ENCODE measurements at regions not wholly inside any gene's neighbourhood (a gene's known extent, or its start where the extent isn't known, plus 50 kb on each side); places are given as distances from the start of the nearest gene placed in this dataset.

DNA sequence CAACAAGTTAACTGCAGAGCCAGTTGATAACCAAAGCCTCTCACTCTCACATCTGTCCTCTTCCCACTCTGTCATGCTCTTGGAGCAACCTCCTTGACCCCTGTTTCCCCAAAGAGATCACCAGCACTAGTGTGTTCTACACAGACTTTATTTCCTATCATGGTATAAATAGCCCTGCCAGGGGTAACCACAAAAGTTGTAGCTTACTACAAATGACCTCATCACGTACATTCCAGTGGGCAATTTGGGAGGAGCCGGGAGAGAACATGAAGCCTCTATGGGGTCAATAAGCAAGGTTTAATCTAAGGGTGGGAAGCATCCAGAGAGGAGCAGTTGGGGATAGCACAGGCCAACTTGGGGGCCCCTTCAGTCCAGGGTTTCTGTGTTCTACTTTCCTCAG, 186.5 kb downstream of the KCNA5 start:
- no peaks in the 10 kb centered on the region for H3K36me3 ChIP-seq (ENCODE audit: insufficient read depth, low read length)
- H3K9me2 ChIP-seq (ENCODE audit: insufficient read depth, low read length) = no peaks in the 10 kb centered on the region
- H3K27ac ChIP-seq (ENCODE audit: low read length) = no peak overlapping the region
- TF ChIP-seq EP300 (conservative IDR thresholded peaks at IDR 0.05; ENCODE audit: poor library complexity, severe bottlenecking) = no peak
- no peak for TF ChIP-seq EZH2 (IDR thresholded peaks at IDR 0.05; ENCODE audit: borderline replicate concordance, insufficient read depth, low read length, poor library complexity, severe bottlenecking)
- no peak for TF ChIP-seq POLR2AphosphoS5 (IDR thresholded peaks at IDR 0.05)
- TF ChIP-seq SMC3 (conservative IDR thresholded peaks at IDR 0.05; ENCODE audit: poor library complexity) = no peak
- no peak for TF ChIP-seq CTCF (IDR thresholded peaks at IDR 0.05; ENCODE audit: poor library complexity, severe bottlenecking)
- TF ChIP-seq REST (IDR thresholded peaks at IDR 0.05; ENCODE audit: borderline replicate concordance) = no peak
- TF ChIP-seq MXI1 (conservative IDR thresholded peaks at IDR 0.05; ENCODE audit: poor library complexity, severe bottlenecking) = no peak
- no peak for TF ChIP-seq RAD21 (conservative IDR thresholded peaks at IDR 0.05)
- TF ChIP-seq TAF1 (IDR thresholded peaks at IDR 0.05; ENCODE audit: low read depth) = no peak
- no peaks in the 10 kb centered on the region for H3K27me3 ChIP-seq (ENCODE audit: insufficient read depth, low read depth, low read length)
- no peaks in the 10 kb centered on the region for H3K9me3 ChIP-seq (ENCODE audit: low read length)
- H2AFZ ChIP-seq (ENCODE audit: low read depth, low read length) = no peak overlapping the region
- no peaks in the 10 kb centered on the region for H3K79me2 ChIP-seq (replicated peaks; ENCODE audit: insufficient read depth, low read length)
- no peak overlapping the region for H3K9ac ChIP-seq (ENCODE audit: low read length)
- H3K4me2 ChIP-seq (ENCODE audit: low read length) = no peak overlapping the region
- H4K20me1 ChIP-seq (ENCODE audit: insufficient read depth) = no peaks in the 10 kb centered on the region
- H3F3A ChIP-seq (ENCODE audit: insufficient read depth, low read length, poor library complexity, severe bottlenecking) = no peaks in the 10 kb centered on the region
- no peak overlapping the region for H3K4me3 ChIP-seq (ENCODE audit: low read length)

GRCh38 chr12:5230861-5231260, 187.2 kb downstream of the KCNA5 start:
- TF ChIP-seq POLR2AphosphoS5 (IDR thresholded peaks at IDR 0.05) (no peak), MXI1 (conservative IDR thresholded peaks at IDR 0.05; ENCODE audit: poor library complexity, severe bottlenecking) (no peak)
- Histone ChIP-seq H3K4me3 (ENCODE audit: low read length) (no peak overlapping the region), H3F3A (ENCODE audit: insufficient read depth, low read length, poor library complexity, severe bottlenecking) (no peaks in the 10 kb centered on the region), H4K20me1 (ENCODE audit: insufficient read depth) (no peaks in the 10 kb centered on the region), H3K36me3 (ENCODE audit: insufficient read depth, low read length) (no peaks in the 10 kb centered on the region), H2AFZ (ENCODE audit: low read depth, low read length) (no peak overlapping the region), H3K27ac (ENCODE audit: low read length) (no peak overlapping the region), H3K27me3 (ENCODE audit: insufficient read depth, low read depth, low read length) (no peaks in the 10 kb centered on the region), H3K9ac (ENCODE audit: low read length) (no peak overlapping the region), H3K9me2 (ENCODE audit: insufficient read depth, low read length) (no peaks in the 10 kb centered on the region), H3K9me3 (ENCODE audit: low read length) (no peaks in the 10 kb centered on the region), H3K79me2 (replicated peaks; ENCODE audit: insufficient read depth, low read length) (no peaks in the 10 kb centered on the region), H3K4me2 (ENCODE audit: low read length) (no peak overlapping the region)

GRCh38 chr12:5232291-5232690, 188.6 kb downstream of the KCNA5 start:
- Histone ChIP-seq H3K9ac (ENCODE audit: low read length) (no peak overlapping the region), H3K4me3 (ENCODE audit: low read length) (no peak overlapping the region), H4K20me1 (ENCODE audit: insufficient read depth) (no peaks in the 10 kb centered on the region), H3K27ac (ENCODE audit: low read length) (no peak overlapping the region), H3K4me2 (ENCODE audit: low read length) (no peak overlapping the region), H3F3A (ENCODE audit: insufficient read depth, low read length, poor library complexity, severe bottlenecking) (no peaks in the 10 kb centered on the region), H2AFZ (ENCODE audit: low read depth, low read length) (no peak overlapping the region), H3K9me3 (ENCODE audit: low read length) (no peaks in the 10 kb centered on the region), H3K9me2 (ENCODE audit: insufficient read depth, low read length) (no peaks in the 10 kb centered on the region), H3K27me3 (ENCODE audit: insufficient read depth, low read depth, low read length) (no peaks in the 10 kb centered on the region), H3K79me2 (replicated peaks; ENCODE audit: insufficient read depth, low read length) (no peaks in the 10 kb centered on the region), H3K36me3 (ENCODE audit: insufficient read depth, low read length) (no peaks in the 10 kb centered on the region)
- TF ChIP-seq POLR2AphosphoS5 (IDR thresholded peaks at IDR 0.05) (no peak), EP300 (conservative IDR thresholded peaks at IDR 0.05; ENCODE audit: poor library complexity, severe bottlenecking) (no peak), MXI1 (conservative IDR thresholded peaks at IDR 0.05; ENCODE audit: poor library complexity, severe bottlenecking) (no peak), RAD21 (conservative IDR thresholded peaks at IDR 0.05) (no peak), SMC3 (conservative IDR thresholded peaks at IDR 0.05; ENCODE audit: poor library complexity) (no peak), EZH2 (IDR thresholded peaks at IDR 0.05; ENCODE audit: borderline replicate concordance, insufficient read depth, low read length, poor library complexity, severe bottlenecking) (no peak), CTCF (IDR thresholded peaks at IDR 0.05; ENCODE audit: poor library complexity, severe bottlenecking) (no peak), TAF1 (IDR thresholded peaks at IDR 0.05; ENCODE audit: low read depth) (no peak), REST (IDR thresholded peaks at IDR 0.05; ENCODE audit: borderline replicate concordance) (no peak)
